Activated naive CD8-positive, alpha-beta T cell treated with anti-CD3 and anti-CD28 coated beads, Interleukin-2, amount 50 U/mL, for 24 hours (primary cell): ENCODE measurements at regions not wholly inside any gene's neighbourhood (a gene's known extent, or its start where the extent isn't known, plus 50 kb on each side); places are given as distances from the start of the nearest gene placed in this dataset.

Source experiments
- ATAC-seq: fragments of 150-1000 bp; cut with Tn5 transposase; one replicate; pipeline ENCODE4 v1.10.0; 2021
- DNase-seq: peaks from one replicate; pipeline ENCODE4 v3.0.0; 2021
- H3K27ac Mint-ChIP-seq: one replicate; pipeline ENCODE4 v1.8.0; 2021; ENCODE audit warnings: mild to moderate bottlenecking, mixed read lengths
- H3K27me3 Mint-ChIP-seq: one replicate; pipeline ENCODE4 v1.8.0; 2021; ENCODE audit warnings: mixed read lengths
- H3K36me3 Mint-ChIP-seq: one replicate; pipeline ENCODE4 v1.8.0; 2021; ENCODE audit warnings: low read depth, mixed read lengths
- H3K4me1 Mint-ChIP-seq: one replicate; pipeline ENCODE4 v1.8.0; 2021; ENCODE audit warnings: mixed read lengths
- H3K4me3 Mint-ChIP-seq: one replicate; pipeline ENCODE4 v1.8.0; 2021; ENCODE audit warnings: mild to moderate bottlenecking, moderate library complexity, mixed read lengths
- H3K9me3 Mint-ChIP-seq: one replicate; pipeline ENCODE4 v1.8.0; 2021; ENCODE audit warnings: mixed read lengths

DNA sequence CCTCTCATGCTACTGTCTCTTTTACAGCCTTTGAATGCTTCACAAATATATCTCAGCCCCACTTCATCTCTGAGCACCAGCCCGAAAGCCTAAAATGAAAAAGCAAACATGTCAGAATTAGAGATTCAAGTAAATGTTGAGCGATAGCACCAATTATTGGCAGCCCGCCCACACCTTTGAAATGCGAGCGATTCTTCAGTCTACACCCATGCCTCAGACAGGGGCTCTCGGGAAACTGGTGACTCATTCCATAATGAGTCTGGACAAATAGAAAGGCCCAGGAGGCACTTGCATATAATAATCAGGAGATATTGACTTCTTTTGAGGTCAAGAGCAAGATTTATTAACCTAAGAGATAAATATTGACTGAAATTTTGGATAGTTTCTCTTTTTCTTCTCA, 487.3 kb upstream of the PTBP2 start:
- Mint-ChIP-seq H3K36me3 (no peaks in the 10 kb centered on the region), H3K9me3 (no peaks in the 10 kb centered on the region), H3K27me3 (no peaks in the 10 kb centered on the region), H3K4me3 (no peak overlapping the region), H3K4me1 (no peaks in the 10 kb centered on the region), H3K27ac (no peak overlapping the region)
- no peak for DNase-seq
- no peak for ATAC-seq

DNA sequence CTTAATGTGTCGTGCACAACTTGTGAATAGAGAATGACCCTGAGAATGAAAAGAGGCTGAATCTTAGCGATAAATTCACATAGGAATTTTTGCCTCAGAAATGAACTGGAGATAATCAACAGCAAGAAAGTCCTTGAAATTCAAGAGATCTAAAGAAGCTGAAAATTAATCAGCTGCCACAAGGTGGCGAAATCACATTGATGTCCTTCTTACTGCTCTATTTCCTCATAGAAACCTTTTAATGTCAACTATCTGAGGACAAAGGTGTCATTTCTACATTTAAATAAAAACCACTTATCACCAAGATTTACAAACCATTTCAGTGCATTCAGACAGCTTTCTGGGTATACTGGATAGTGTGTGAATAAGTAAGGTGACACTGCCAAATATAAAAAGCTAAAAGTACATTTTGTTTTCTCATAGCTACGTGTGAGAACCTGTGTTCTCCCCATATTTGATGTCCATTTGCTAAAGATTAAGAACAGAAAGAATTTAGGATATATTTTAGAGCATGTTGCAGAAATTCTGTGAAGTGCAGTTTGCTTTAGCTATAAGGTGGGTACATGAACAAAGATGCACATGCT, 485.3 kb upstream of the PTBP2 start:
- no peaks in the 10 kb centered on the region for H3K9me3 Mint-ChIP-seq
- no peaks in the 10 kb centered on the region for H3K36me3 Mint-ChIP-seq
- no peaks in the 10 kb centered on the region for H3K4me1 Mint-ChIP-seq
- H3K4me3 Mint-ChIP-seq = no peak overlapping the region
- ATAC-seq = no peak
- H3K27ac Mint-ChIP-seq = no peak overlapping the region
- H3K27me3 Mint-ChIP-seq = no peaks in the 10 kb centered on the region
- no peak for DNase-seq

DNA sequence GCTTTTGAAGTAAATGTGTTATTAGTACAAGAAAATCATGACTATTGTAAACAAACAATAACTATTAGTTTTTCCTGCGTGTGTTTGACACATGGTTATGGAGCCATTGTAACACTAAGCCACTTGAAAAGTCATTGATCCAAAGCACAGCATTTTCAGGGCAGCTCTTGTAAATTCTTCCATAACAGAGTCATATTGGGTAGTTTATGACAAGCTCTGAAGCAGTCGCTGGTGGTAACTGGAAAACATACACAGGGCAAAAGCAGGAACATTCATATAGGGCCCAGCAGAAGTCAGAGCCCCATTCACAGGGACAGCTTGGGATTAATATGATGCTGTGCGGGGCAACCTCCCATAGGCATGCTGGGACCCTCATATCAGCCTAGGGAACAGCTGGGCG, 483.2 kb upstream of the PTBP2 start:
- no peak overlapping the region for H3K27ac Mint-ChIP-seq
- H3K9me3 Mint-ChIP-seq = no peaks in the 10 kb centered on the region
- no peaks in the 10 kb centered on the region for H3K27me3 Mint-ChIP-seq
- ATAC-seq (no peak), DNase-seq (no peak)
- no peaks in the 10 kb centered on the region for H3K36me3 Mint-ChIP-seq
- H3K4me3 Mint-ChIP-seq = no peak overlapping the region
- H3K4me1 Mint-ChIP-seq = no peaks in the 10 kb centered on the region

DNA sequence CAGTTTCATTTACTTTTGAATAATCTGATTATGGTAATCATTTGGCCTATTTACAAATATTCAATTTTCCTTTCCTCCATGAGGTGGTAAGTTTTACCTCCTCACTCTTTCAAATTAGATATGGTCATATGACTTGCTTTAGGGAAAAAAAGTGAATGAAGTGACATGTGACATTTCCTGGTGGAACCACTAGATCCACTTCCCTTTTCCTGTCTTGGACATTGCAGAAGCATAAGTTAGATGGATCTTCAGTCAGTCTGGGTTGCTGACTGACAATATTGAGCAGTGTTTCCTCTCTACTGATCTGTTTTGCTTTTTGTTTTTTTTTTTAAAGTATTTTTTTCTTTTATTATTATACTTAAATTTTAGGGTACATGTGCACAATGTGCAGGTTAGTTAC, 481.1 kb upstream of the PTBP2 start:
- Mint-ChIP-seq H3K4me1 (no peaks in the 10 kb centered on the region), H3K27me3 (no peaks in the 10 kb centered on the region), H3K9me3 (no peaks in the 10 kb centered on the region), H3K36me3 (no peaks in the 10 kb centered on the region), H3K4me3 (no peak overlapping the region), H3K27ac (no peak overlapping the region)
- no peak for DNase-seq
- no peak for ATAC-seq

DNA sequence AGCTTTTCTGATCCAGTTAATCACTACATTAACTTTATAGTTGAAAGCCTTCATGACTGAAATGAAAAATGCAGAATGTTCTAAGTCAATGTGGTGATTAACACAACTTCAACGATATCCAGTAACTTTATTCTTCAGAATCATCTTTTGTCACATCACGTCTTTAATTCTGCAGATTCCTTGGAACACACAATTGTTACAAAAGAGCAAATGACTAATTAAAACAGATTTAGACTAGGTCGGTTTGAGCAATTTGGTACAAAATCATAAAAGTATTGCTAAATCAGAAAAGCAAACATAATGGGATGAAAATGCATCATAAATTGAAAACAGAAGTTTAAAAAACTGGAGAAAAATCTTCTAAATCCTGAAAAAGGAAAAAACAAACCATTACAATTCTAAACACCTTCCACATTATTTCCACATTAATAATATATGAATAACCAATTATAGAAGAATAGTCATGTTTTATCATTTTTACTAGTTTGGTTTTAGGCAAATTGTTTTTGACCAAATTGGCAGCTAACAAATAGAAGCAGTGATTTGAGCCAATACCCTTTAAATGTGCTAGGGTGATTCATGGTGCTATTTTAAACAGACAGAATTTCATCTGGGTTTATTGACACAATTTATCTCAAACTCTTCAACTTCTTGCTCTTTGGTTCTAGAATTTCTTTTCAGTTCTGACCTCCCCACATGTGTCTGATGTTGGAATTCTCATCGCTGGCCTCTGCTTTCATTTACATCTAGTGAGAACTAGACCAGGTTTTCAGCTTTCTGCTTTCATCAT, 468.1 kb upstream of the PTBP2 start:
- peaks cover 4% of the 10 kb centered on the region for H3K9me3 Mint-ChIP-seq
- ATAC-seq (no peak), DNase-seq (no peak)
- no peaks in the 10 kb centered on the region for H3K4me1 Mint-ChIP-seq
- no peaks in the 10 kb centered on the region for H3K36me3 Mint-ChIP-seq
- no peak overlapping the region for H3K27ac Mint-ChIP-seq
- H3K27me3 Mint-ChIP-seq = no peaks in the 10 kb centered on the region
- H3K4me3 Mint-ChIP-seq = no peak overlapping the region

DNA sequence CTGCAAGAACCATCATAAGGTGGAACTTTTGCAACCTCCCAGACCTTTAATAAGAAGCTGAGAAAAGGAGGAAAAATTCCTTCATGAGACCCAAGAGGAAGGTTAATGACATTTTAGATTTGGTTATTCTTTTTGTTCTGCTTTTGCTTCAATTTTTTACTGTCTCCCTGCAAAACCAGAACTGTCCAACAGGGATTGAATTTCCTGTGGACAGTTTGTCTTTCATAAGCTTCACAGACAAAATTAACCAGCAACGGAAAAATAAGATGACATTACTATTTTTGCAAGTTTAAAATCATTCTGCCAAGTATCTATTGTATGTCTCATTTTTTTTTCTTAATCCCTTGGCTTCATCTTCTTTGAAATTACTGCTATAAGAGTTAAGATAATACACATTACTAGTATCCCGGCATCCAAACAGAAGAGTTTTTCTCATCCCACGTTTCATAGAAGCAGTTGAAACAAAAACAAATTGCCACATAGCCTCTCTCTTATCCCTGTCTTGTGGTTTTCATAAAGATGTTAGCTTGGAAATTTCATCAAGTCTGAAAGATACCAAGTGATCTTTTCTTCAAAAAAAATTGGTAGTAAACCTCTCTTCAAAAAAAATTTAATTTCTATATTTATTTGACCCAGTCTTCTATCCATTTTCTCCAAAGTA, 465.3 kb upstream of the PTBP2 start:
- Mint-ChIP-seq H3K4me1 (no peaks in the 10 kb centered on the region), H3K27me3 (no peaks in the 10 kb centered on the region), H3K4me3 (no peak overlapping the region), H3K27ac (no peak overlapping the region), H3K9me3 (peaks cover 6% of the 10 kb centered on the region), H3K36me3 (no peaks in the 10 kb centered on the region)
- ATAC-seq = no peak
- DNase-seq = no peak

DNA sequence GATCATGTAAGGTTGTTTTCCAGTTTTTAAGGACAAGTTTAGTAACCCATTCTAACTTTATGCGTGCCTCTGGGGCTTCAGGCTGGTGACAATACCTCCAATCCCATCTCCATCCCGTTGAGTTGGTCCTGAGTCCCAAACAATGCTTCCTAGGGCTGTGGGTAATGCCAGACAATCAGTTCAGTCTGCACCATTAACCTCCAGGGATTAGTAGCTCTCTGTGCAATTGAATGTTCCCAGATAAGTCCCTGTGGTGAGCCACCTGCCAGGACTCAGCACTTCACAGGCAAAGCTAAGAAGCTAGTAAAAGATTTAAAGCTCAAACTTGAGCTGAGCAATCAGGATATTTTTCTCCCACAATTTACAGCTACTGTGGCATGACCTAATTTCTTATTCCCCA, 462.2 kb upstream of the PTBP2 start:
- H3K27ac Mint-ChIP-seq = no peak overlapping the region
- no peaks in the 10 kb centered on the region for H3K27me3 Mint-ChIP-seq

DNA sequence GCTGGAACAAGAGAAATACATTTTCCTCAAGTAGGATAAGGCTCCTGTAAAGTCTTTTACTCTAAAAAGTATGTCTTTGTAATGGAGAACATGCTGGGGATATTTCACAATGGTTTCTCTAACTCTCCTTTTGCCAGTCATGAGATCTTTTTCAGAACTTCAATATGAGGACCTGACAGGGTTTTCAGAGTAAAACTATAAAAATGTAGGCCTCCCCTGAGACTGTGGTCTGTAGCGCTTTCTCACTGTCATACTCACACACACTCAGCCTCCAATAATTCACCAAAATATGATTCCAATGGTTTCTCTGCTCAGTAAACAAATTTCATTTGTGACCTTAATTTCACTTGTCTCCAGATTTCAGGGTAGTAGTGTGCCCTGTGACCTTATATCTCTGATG, 440.1 kb upstream of the PTBP2 start:
- H3K9me3 Mint-ChIP-seq = peaks cover 22% of the 10 kb centered on the region

More for the DNA sequence above, 462.2 kb upstream of the PTBP2 start:
- H3K4me1 Mint-ChIP-seq = no peaks in the 10 kb centered on the region
- peaks cover 6% of the 10 kb centered on the region for H3K9me3 Mint-ChIP-seq
- H3K36me3 Mint-ChIP-seq = no peaks in the 10 kb centered on the region
- DNase-seq (no peak), ATAC-seq (no peak)
- no peak overlapping the region for H3K4me3 Mint-ChIP-seq

DNA sequence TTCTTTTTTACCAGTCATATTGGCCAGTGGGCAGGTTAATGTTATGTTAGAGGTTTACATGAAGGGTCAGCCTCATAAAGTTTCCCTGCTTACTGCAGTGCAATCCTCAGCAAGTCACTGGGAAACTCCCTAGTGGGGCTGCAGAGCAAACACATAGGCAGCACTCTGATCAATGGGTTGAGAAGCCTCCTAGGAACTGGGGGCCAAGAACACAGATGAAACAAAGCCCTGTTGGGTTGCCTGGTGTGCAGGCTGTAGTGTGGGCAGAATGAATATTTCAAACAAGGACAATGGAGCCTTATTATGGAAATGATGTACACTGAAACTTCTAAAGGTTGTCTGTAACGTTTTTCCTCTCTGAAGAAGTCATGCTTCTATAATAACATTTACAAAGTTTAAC, 431.6 kb upstream of the PTBP2 start:
- H3K9me3 Mint-ChIP-seq = peaks cover 13% of the 10 kb centered on the region
- H3K27ac Mint-ChIP-seq = no peak overlapping the region
- H3K27me3 Mint-ChIP-seq = no peaks in the 10 kb centered on the region
- DNase-seq = no peak
- H3K36me3 Mint-ChIP-seq = no peaks in the 10 kb centered on the region
- ATAC-seq = no peak
- no peak overlapping the region for H3K4me3 Mint-ChIP-seq
- H3K4me1 Mint-ChIP-seq = no peaks in the 10 kb centered on the region

More for the DNA sequence above, 440.1 kb upstream of the PTBP2 start:
- H3K27ac Mint-ChIP-seq = no peak overlapping the region
- H3K4me3 Mint-ChIP-seq = no peak overlapping the region
- H3K36me3 Mint-ChIP-seq = no peaks in the 10 kb centered on the region
- no peaks in the 10 kb centered on the region for H3K27me3 Mint-ChIP-seq
- DNase-seq = no peak
- no peaks in the 10 kb centered on the region for H3K4me1 Mint-ChIP-seq
- no peak for ATAC-seq

DNA sequence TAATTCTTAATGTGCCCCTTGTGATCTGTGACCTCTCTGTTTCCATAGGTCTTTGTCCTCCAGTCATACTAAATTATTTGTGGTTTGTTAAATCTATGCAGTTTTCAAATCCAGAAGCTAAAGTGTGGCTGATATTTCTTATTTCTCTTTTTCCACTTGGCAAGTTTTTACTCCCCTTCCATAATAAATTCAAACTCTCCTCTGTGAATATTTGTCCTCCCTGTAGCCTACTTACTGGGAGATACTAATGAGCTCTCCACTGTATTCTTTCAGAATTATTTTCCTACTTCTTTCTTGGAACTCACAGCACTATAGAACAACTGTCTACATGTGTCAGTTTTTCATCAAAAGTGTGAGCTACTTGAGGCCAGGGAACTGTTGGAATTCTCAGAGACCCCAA, 430.8 kb upstream of the PTBP2 start:
- H3K9me3 Mint-ChIP-seq = peaks cover 11% of the 10 kb centered on the region
- no peaks in the 10 kb centered on the region for H3K4me1 Mint-ChIP-seq
- ATAC-seq (no peak), DNase-seq (no peak)
- H3K4me3 Mint-ChIP-seq = no peak overlapping the region
- H3K36me3 Mint-ChIP-seq = no peaks in the 10 kb centered on the region
- H3K27ac Mint-ChIP-seq = no peak overlapping the region
- H3K27me3 Mint-ChIP-seq = no peaks in the 10 kb centered on the region

DNA sequence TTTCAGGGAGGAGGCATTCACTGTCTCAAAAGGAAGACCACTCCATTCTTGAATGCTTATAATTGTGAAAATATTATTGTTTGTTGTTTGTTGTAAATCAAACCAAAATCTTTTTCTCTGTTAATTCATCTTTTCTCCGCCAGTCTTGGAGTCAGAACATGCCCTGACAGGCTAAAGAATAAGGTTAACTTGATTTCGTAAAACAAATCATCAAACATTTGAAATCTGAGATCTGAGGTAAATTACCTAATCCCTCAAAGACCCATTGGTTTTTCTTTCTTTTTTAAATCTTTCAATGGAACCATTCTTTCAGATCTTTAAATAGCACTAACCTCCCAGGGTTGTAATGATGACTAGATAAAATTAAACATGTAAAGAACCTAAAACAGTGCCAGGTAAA, 430.1 kb upstream of the PTBP2 start:
- Mint-ChIP-seq H3K9me3 (peaks cover 11% of the 10 kb centered on the region), H3K4me1 (no peaks in the 10 kb centered on the region), H3K4me3 (no peak overlapping the region), H3K27ac (no peak overlapping the region), H3K27me3 (no peaks in the 10 kb centered on the region), H3K36me3 (no peaks in the 10 kb centered on the region)
- ATAC-seq (no peak), DNase-seq (no peak)

DNA sequence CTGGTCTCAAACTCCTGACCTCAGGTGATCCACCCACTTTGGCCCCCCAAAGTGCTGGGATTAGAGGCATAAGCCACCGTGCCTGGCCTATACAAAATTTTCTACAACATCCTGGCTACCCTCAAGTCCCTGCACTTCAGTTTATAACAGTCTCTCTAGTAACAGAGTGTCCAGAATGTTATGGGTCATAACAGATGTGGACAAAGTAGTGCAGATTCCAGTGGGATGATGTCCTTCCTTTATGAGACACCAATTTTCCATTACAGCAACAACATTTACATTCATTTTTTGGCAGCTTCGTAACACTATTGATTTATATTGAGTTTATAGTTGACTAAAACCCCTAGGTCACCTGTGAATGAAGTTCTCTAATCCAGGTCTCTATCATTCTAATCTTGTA, 429.4 kb upstream of the PTBP2 start:
- DNase-seq (no peak), ATAC-seq (no peak)
- no peak overlapping the region for H3K4me3 Mint-ChIP-seq
- H3K27ac Mint-ChIP-seq = no peak overlapping the region
- no peaks in the 10 kb centered on the region for H3K36me3 Mint-ChIP-seq
- H3K4me1 Mint-ChIP-seq = no peaks in the 10 kb centered on the region
- H3K27me3 Mint-ChIP-seq = no peaks in the 10 kb centered on the region
- peaks cover 10% of the 10 kb centered on the region for H3K9me3 Mint-ChIP-seq

DNA sequence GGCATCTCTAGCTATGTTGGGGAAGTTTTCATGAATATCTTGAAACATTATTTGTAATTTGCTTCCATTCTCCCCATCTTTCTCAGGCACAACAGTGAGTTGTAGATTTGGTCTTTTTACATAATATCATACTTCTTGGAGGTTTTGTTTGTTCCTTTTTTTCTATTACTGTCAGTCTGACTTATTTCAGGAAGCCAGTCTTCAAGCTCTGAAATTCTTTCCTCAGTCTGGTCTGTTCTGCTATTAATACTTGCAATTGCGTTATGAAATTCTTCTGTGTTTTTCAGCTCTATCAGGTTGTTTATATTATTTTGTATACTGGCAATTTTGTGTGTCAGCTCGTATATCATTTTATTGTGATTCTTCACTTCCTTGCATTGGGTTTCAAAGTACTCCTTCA, 424.6 kb upstream of the PTBP2 start:
- H3K4me1 Mint-ChIP-seq = no peaks in the 10 kb centered on the region
- ATAC-seq = no peak
- no peaks in the 10 kb centered on the region for H3K36me3 Mint-ChIP-seq
- no peak overlapping the region for H3K4me3 Mint-ChIP-seq
- no peak overlapping the region for H3K27ac Mint-ChIP-seq
- no peak for DNase-seq
- no peaks in the 10 kb centered on the region for H3K27me3 Mint-ChIP-seq
- peaks cover 7% of the 10 kb centered on the region for H3K9me3 Mint-ChIP-seq

DNA sequence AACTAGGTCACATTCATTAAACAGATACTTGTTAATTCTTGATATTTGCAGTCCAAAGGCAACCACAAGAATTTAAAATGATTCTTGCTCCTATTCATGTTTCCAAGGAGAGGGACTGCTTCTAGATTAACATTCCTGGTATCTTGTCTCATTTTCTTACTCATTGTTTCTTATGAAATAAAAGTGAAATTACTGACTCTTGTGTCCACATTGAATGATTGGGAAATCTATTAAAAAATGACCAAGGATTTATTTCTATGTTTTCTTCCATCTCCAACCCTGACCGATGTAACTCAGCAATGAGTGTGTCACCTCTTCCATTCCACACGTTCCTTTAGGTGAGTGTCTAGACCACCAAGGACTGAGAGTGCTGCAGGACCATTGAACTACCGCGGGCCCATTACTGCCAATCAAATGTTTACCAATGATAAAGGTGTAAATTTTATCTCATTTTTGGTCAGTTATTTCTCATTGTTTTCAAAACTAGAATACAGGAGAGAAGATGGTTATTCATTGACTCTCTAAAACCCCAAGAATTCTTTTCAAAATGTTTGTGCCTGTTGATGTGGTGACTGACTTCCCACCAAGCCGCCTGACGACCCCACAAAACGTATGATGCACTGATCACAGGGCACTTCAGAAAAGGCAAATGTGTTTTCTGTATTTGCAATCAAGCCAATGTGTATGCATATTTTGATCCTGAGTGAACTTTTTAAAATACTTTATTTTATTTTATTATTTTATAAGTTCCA, 414.6 kb upstream of the PTBP2 start:
- Mint-ChIP-seq H3K9me3 (peaks cover 12% of the 10 kb centered on the region), H3K27ac (no peak overlapping the region), H3K36me3 (no peaks in the 10 kb centered on the region), H3K27me3 (no peaks in the 10 kb centered on the region), H3K4me3 (no peak overlapping the region), H3K4me1 (no peaks in the 10 kb centered on the region)
- ATAC-seq = no peak
- DNase-seq = no peak

DNA sequence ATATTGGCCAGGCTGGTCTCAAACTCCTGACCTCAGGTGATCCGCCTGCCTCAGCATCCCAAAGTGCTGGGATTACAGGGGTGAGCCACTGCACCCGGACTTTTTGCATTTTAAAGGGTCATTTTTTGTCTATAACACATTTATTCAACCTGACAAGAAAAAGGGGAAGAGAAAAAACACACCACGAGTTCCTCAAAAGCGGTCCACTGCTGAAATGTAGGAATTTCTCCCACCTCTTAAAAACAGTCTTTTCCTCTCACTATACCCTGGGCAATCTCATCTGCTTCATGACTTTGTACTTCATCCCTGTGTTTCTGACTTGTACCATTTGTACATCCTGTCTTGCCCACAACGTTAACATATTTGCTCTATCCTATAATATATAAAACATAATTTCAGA, 413.3 kb upstream of the PTBP2 start:
- Mint-ChIP-seq H3K9me3 (peaks cover 7% of the 10 kb centered on the region), H3K27me3 (no peaks in the 10 kb centered on the region), H3K4me1 (no peaks in the 10 kb centered on the region), H3K27ac (no peak overlapping the region), H3K36me3 (no peaks in the 10 kb centered on the region), H3K4me3 (no peak overlapping the region)
- ATAC-seq (no peak), DNase-seq (no peak)
